Natural killer cell (primary cell): ENCODE measurements at regions not wholly inside any gene's neighbourhood (a gene's known extent, or its start where the extent isn't known, plus 50 kb on each side); places are given as distances from the start of the nearest gene placed in this dataset.

ENCODE experiments used
- ATAC-seq, 3 donors: fragments of 150-1000 bp in 2 of 3; fragments of 200-7000 bp in 1 of 3; cut with Tn5 transposase; 1 replicate in 1 of 3; 2 replicates in 2 of 3; pipeline ENCODE4 v1.10.0; 2021; ENCODE audit warnings: mild to moderate bottlenecking in 2 of 3, moderate library complexity in 2 of 3
- DNase-seq, 2 donors: peaks; one replicate each; pipeline versions ENCODE4 v3.0.0 to v3.0.0-alpha.2; 2013 to 2021; ENCODE audit warnings: mixed read lengths in 1 of 2
- H3K27ac ChIP-seq: one replicate; pipeline ENCODE4 v1.5.1; 2013; ENCODE audit warnings: mild to moderate bottlenecking, low read length
- H3K27me3 ChIP-seq: one replicate; pipeline ENCODE4 v1.6.1; 2013; ENCODE audit warnings: low read length; ENCODE audit not compliant: control insufficient read depth, insufficient read depth
- H3K36me3 ChIP-seq: one replicate; pipeline ENCODE4 v1.6.1; 2013; ENCODE audit warnings: low read length; ENCODE audit not compliant: control insufficient read depth, insufficient read depth
- H3K4me1 ChIP-seq: one replicate; pipeline ENCODE4 v1.6.1; 2013; ENCODE audit warnings: low read length; ENCODE audit not compliant: control insufficient read depth, insufficient read depth
- H3K4me3 ChIP-seq: one replicate; pipeline ENCODE4 v1.5.1; 2013; ENCODE audit warnings: low read length
- H3K9me3 ChIP-seq: one replicate; pipeline ENCODE4 v1.6.1; 2013; ENCODE audit warnings: low read length; ENCODE audit not compliant: control insufficient read depth, insufficient read depth
- H3K27ac Mint-ChIP-seq, 2 donors: one replicate each; pipeline ENCODE4 v1.8.0; 2022; ENCODE audit warnings: mild to moderate bottlenecking in 2 of 2, mixed read lengths in 2 of 2, moderate library complexity in 1 of 2
- H3K27me3 Mint-ChIP-seq, 2 donors: one replicate each; pipeline ENCODE4 v1.8.0; 2022; ENCODE audit warnings: low read depth in 2 of 2, mixed read lengths in 2 of 2
- H3K36me3 Mint-ChIP-seq: one replicate; pipeline ENCODE4 v1.8.0; 2022; ENCODE audit warnings: mixed read lengths
- H3K4me1 Mint-ChIP-seq, 2 donors: one replicate each; pipeline ENCODE4 v1.8.0; 2022; ENCODE audit warnings: mixed read lengths in 2 of 2
- H3K4me3 Mint-ChIP-seq: one replicate; pipeline ENCODE4 v1.8.0; 2022; ENCODE audit warnings: mild to moderate bottlenecking, moderate library complexity, mixed read lengths
- H3K9me3 Mint-ChIP-seq, 2 donors: one replicate each; pipeline ENCODE4 v1.8.0; 2022; ENCODE audit warnings: mixed read lengths in 2 of 2
- WGBS: methylation state at CpG from one replicate; pipeline ENCODE4 v1.1.7; 2013; ENCODE audit warnings: missing lambda C conversion rate; ENCODE audit not compliant: insufficient coverage; 5-methylcytosine and 5-hydroxymethylcytosine counted together
- intact Hi-C: fragments of 100-400 bp; cut with micrococcal nuclease; formaldehyde crosslinking; loops from one replicate; pipeline ENCODE4 v1.14.2; 2022
- TF ChIP-seq, protein P1 (sequence below): fragments of 200-600 bp; IDR thresholded peaks from one replicate; pipeline ENCODE4 v1.8.0; 2022; ENCODE audit warnings: antibody characterized with exemption

DNA sequence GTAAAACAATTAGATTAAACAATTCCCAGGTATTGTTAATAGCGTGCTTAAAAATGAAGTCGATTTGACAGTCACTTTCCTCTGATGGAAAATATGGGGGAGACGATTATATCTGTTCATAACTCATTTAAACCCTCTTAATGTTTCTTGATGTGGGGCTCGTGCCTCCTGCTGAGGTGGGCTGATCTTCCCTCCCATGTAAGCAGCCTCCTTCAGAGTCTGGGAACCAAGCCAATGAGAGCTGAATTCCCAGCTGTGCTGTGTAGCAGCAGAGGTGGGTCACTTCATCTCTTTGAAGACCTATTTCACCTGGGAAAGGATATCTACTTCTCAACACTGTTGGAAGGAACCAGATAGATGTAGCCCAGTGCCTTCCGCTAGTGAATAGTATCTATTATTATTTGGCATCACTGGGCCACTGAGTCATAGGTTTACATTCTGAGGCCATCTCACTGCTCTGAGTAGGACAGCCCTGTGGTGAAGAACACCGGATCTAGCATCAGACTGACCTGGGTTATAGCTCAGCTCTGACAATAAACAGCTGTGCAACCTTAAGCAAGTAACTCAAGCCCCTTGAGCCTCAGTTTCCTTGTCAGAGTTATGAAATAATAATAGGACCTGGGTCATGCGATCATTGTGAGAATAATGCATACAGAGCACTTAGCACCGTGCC, 85.3 kb upstream of the C16orf82 start:
- ATAC-seq = no peak

GRCh38 chr16:26982422-26982821, 84.3 kb upstream of the C16orf82 start:
- no peaks in the 10 kb centered on the region for H3K36me3 Mint-ChIP-seq

More for the DNA sequence above, 85.3 kb upstream of the C16orf82 start:
- TF ChIP-seq, protein P1, sequence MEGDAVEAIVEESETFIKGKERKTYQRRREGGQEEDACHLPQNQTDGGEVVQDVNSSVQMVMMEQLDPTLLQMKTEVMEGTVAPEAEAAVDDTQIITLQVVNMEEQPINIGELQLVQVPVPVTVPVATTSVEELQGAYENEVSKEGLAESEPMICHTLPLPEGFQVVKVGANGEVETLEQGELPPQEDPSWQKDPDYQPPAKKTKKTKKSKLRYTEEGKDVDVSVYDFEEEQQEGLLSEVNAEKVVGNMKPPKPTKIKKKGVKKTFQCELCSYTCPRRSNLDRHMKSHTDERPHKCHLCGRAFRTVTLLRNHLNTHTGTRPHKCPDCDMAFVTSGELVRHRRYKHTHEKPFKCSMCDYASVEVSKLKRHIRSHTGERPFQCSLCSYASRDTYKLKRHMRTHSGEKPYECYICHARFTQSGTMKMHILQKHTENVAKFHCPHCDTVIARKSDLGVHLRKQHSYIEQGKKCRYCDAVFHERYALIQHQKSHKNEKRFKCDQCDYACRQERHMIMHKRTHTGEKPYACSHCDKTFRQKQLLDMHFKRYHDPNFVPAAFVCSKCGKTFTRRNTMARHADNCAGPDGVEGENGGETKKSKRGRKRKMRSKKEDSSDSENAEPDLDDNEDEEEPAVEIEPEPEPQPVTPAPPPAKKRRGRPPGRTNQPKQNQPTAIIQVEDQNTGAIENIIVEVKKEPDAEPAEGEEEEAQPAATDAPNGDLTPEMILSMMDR = no peak
- 75% methylated on average over 5 of the region's 8 CpGs for WGBS
- no peak overlapping the region for H3K27ac Mint-ChIP-seq
- Histone ChIP-seq H3K4me1 (no peaks in the 10 kb centered on the region), H3K27me3 (no peaks in the 10 kb centered on the region), H3K27ac (no peak overlapping the region), H3K4me3 (no peak overlapping the region), H3K9me3 (no peaks in the 10 kb centered on the region), H3K36me3 (no peaks in the 10 kb centered on the region)
- H3K4me1 Mint-ChIP-seq = no peaks in the 10 kb centered on the region
- no peaks in the 10 kb centered on the region for H3K9me3 Mint-ChIP-seq
- no peak overlapping the region for H3K4me3 Mint-ChIP-seq
- H3K36me3 Mint-ChIP-seq = no peaks in the 10 kb centered on the region
- intact Hi-C loops = no loop called here
- no peak for DNase-seq
- H3K27me3 Mint-ChIP-seq = peaks cover 11 to 14% of the 10 kb centered on the region in 2 donors

DNA sequence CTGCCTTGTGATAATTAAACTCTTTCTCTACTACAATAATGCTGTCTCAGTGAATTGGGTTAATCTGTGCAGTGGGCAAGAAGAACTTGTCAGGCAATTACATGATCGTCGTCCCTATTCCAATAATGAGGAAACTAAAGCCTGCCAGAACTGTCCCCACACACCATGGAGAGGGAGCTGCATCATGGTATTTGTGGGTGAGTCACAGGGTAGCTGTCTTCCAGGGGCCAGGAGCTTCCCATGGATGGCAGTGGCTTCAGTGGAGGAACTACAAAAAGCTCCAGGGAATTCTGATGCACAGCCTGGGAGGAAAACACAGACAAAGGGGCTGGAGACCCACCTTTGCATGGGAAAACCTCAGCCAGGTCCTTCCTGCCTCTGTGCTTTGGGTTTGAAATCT, 83.3 kb upstream of the C16orf82 start:
- Mint-ChIP-seq H3K27me3 (peaks cover 12 to 26% of the 10 kb centered on the region in 2 donors), H3K9me3 (no peaks in the 10 kb centered on the region), H3K36me3 (no peaks in the 10 kb centered on the region), H3K4me3 (no peak overlapping the region), H3K4me1 (no peaks in the 10 kb centered on the region), H3K27ac (no peak overlapping the region)
- TF ChIP-seq, protein P1 = no peak
- no peak for DNase-seq
- intact Hi-C loops = no loop called here
- Histone ChIP-seq H3K36me3 (no peaks in the 10 kb centered on the region), H3K27me3 (no peaks in the 10 kb centered on the region), H3K4me1 (no peaks in the 10 kb centered on the region), H3K27ac (no peak overlapping the region), H3K4me3 (no peak overlapping the region), H3K9me3 (no peaks in the 10 kb centered on the region)
- ATAC-seq = no peak
- 72% methylated on average over 2 of the region's 2 CpGs for WGBS

More at GRCh38 chr16:26982422-26982821, 84.3 kb upstream of the C16orf82 start:
- H3K4me3 Mint-ChIP-seq = no peak overlapping the region
- TF ChIP-seq, protein P1 = no peak
- intact Hi-C loops = no loop called here
- ATAC-seq (no peak), DNase-seq (no peak)
- Histone ChIP-seq H3K27ac (no peak overlapping the region), H3K36me3 (no peaks in the 10 kb centered on the region), H3K27me3 (no peaks in the 10 kb centered on the region), H3K9me3 (no peaks in the 10 kb centered on the region), H3K4me3 (no peak overlapping the region), H3K4me1 (no peaks in the 10 kb centered on the region)
- 94% methylated on average over 2 of the region's 2 CpGs for WGBS
- H3K4me1 Mint-ChIP-seq = no peaks in the 10 kb centered on the region
- H3K27me3 Mint-ChIP-seq = peaks cover 12 to 25% of the 10 kb centered on the region in 2 donors
- no peaks in the 10 kb centered on the region for H3K9me3 Mint-ChIP-seq
- H3K27ac Mint-ChIP-seq = no peak overlapping the region
